ENCODE measurements at regions not wholly inside any gene's neighbourhood (a gene's known extent, or its start where the extent isn't known, plus 50 kb on each side); places are given as distances from the start of the nearest gene placed in this dataset.

- no peak for TF ChIP-seq CTCF (IDR thresholded peaks at IDR 0.05; ENCODE audit: low read depth, low read length)
- DNase-seq = no peak
- no peaks in the 10 kb centered on the region for H3K27me3 ChIP-seq
- no peaks in the 10 kb centered on the region for H3K9me3 ChIP-seq
- no peaks in the 10 kb centered on the region for H3K36me3 ChIP-seq
- H3K4me3 ChIP-seq (ENCODE audit: low read depth, low read length) = no peak overlapping the region
- no peaks in the 10 kb centered on the region for H3K4me1 ChIP-seq
These were observed 560.5 kb upstream of the ARPP21 start for GRCh38 chr3:35078780-35079179.

GRCh38 chr3:35079403-35079802 is 559.9 kb upstream of the ARPP21 start:
- H3K4me1 ChIP-seq = no peaks in the 10 kb centered on the region
- TF ChIP-seq CTCF (IDR thresholded peaks at IDR 0.05; ENCODE audit: low read depth, low read length) = no peak
- no peaks in the 10 kb centered on the region for H3K27me3 ChIP-seq
- H3K36me3 ChIP-seq = no peaks in the 10 kb centered on the region
- no peaks in the 10 kb centered on the region for H3K9me3 ChIP-seq
- H3K4me3 ChIP-seq (ENCODE audit: low read depth, low read length) = no peak overlapping the region
- DNase-seq = no peak

GRCh38 chr3:35081899-35082298 is 557.4 kb upstream of the ARPP21 start:
- TF ChIP-seq CTCF (IDR thresholded peaks at IDR 0.05; ENCODE audit: low read depth, low read length) = no peak

GRCh38 chr3:35088943-35089342 is 550.4 kb upstream of the ARPP21 start:
- no peak for DNase-seq
- no peak for TF ChIP-seq CTCF (IDR thresholded peaks at IDR 0.05; ENCODE audit: low read depth, low read length)
- Histone ChIP-seq H3K4me1 (no peaks in the 10 kb centered on the region), H3K36me3 (no peaks in the 10 kb centered on the region), H3K4me3 (ENCODE audit: low read depth, low read length) (no peak overlapping the region), H3K9me3 (no peaks in the 10 kb centered on the region), H3K27me3 (no peaks in the 10 kb centered on the region)

More at GRCh38 chr3:35081899-35082298, 557.4 kb upstream of the ARPP21 start:
- no peaks in the 10 kb centered on the region for H3K9me3 ChIP-seq
- no peaks in the 10 kb centered on the region for H3K36me3 ChIP-seq
- no peaks in the 10 kb centered on the region for H3K27me3 ChIP-seq
- H3K4me3 ChIP-seq (ENCODE audit: low read depth, low read length) = no peak overlapping the region
- H3K4me1 ChIP-seq = no peaks in the 10 kb centered on the region
- no peak for DNase-seq

GRCh38 chr3:35114686-35115085 is 524.6 kb upstream of the ARPP21 start:
- TF ChIP-seq CTCF (IDR thresholded peaks at IDR 0.05; ENCODE audit: low read depth, low read length) = no peak
- H3K9me3 ChIP-seq = no peaks in the 10 kb centered on the region
- no peaks in the 10 kb centered on the region for H3K4me1 ChIP-seq
- no peak for DNase-seq
- H3K4me3 ChIP-seq (ENCODE audit: low read depth, low read length) = no peak overlapping the region
- no peaks in the 10 kb centered on the region for H3K27me3 ChIP-seq
- no peaks in the 10 kb centered on the region for H3K36me3 ChIP-seq

GRCh38 chr3:35120026-35120425 is 519.3 kb upstream of the ARPP21 start:
- no peaks in the 10 kb centered on the region for H3K27me3 ChIP-seq
- no peak for DNase-seq
- H3K9me3 ChIP-seq = no peaks in the 10 kb centered on the region
- no peaks in the 10 kb centered on the region for H3K36me3 ChIP-seq
- TF ChIP-seq CTCF (IDR thresholded peaks at IDR 0.05; ENCODE audit: low read depth, low read length) = no peak
- H3K4me3 ChIP-seq (ENCODE audit: low read depth, low read length) = no peak overlapping the region
- H3K4me1 ChIP-seq = no peaks in the 10 kb centered on the region

Data from BE2C (cell line).